Right kidney (tissue), 1 donor: ENCODE measurements at regions not wholly inside any gene's neighbourhood (a gene's known extent, or its start where the extent isn't known, plus 50 kb on each side); places are given as distances from the start of the nearest gene placed in this dataset.
"Not testable (repeated sequence)": the region's sequence is repeated elsewhere in the genome, so short reads cannot be mapped to it uniquely, and the experiment has no call there.

Experiments
- DNase-seq: peaks from one replicate; pipeline ENCODE4 v3.0.0-alpha.2; 2016

- DNase-seq: no peak
Measured at GRCh38 chr1:73770109-73770905, 427.7 kb downstream of the LRRIQ3 start.

DNA sequence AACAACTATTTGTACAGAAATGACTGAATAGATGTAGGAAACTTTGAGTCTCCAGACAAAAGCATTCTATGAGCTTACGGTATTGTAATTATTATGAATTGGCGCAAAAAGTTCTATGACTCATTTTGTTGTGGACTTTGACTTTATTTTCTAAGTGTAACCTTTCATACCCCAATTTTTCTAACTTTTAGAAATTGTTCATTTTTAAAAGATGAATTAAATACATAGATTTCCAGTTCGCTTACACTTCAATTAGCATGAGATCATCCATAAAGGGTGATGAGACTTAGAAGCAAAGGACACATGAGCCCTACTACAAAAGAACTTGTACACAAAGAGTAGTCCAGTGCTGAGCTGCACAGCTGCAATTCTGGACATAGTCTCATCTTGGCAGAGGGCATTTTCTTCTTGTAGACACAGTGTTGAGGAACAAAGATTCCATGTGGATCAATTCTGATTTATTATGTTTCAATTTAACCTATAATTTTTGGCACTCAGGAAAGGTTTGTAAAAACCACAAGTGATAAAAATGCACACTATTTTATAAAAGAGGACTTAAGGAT is 431.1 kb downstream of the LRRIQ3 start:
- DNase-seq: no peak

- DNase-seq: no peak
Measured at GRCh38 chr1:73765551-73766233, 432.3 kb downstream of the LRRIQ3 start.

DNA sequence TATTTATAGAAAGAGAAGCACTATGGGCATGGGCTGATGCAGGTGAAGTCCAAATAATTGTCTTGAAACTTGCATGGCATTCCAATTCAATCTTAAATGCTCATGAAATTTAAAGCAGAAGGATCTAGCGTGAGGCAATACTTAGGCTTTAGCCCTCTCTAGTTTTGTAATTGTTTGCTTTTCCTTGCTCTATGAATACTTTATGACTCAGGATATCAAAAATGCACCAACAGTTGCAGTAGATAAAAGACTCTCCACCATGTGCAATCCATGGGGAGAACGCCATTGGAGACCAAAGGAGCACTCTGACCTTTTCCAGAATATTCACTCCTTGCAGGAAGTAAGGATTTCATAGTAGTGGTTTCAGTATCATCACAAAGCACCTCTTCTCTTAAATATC is 436.4 kb downstream of the LRRIQ3 start:
- DNase-seq: no peak

DNA sequence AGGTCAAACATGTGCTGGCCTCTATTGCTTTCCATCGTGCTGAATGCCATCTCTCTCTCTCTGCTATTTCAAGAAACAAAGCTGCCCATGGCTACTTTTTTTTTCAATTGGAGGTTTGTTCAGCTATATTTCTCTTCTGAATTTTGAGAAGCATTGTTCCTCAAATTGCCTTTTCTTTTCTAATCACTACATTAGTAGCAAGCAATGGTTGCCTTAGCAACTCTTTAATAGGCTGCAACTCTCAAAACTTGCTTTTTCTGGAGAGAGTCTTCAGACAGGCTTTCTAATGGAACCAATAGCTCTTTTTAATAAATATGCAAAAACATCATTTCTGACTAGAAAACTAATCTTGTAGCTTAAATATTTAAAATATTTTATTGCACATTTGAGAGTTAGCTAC is 439.0 kb downstream of the LRRIQ3 start:
- DNase-seq: no peak

DNA sequence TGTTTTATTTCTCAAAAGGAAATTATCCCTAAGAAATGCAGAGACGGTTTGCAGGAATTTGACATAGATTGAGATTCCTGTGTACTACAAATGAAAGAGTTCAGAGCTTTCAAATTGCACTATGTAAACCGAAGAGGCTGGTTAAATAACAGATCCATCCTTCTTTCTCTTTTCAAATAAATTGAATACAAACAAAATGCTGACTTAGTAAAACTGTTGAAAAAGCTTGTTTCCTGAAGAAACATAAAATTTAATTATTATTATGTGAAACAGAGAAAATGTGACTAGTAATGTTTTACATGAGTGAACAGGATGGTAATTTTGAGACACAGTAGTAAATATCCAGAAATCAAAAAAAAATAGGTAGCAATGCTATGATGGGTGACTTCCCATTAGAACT is 441.2 kb downstream of the LRRIQ3 start:
- DNase-seq: no peak

DNA sequence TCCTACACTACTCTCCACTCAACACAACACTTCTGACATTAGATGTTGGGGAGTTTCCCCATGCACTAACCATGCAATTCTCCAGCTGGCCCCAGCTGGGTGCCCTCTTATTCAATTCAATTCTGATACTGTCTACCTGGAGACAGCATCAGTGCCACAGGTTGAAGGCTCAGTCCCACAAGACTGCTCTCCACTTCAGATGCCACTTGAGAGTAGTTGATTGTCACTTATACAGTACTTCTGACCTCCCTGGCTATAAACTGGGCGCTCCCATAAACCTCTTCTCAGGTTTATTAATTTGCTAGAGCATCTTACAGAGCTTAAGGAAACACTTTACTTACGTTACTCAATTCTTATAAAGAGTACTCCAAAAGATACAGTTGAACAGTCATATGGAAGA is 442.3 kb downstream of the LRRIQ3 start:
- no peak for DNase-seq

DNA sequence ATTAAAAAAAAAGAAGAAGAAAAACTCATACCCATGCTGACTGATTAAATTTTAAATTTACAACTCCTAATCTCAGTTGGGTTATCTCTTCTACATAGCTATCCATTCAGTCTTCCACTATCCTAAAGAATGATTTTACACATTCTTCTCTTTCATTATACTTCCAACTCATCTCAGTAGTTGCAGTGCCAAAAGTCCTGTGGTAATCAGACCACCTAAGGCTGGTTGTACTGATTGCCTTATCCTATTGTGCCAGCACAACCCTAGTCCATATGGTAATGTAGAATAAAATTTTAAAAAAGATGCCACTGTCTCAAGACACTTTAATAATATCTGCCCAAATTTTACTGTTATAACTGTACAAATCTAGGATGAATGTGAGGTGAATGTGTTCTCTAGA is 448.0 kb downstream of the LRRIQ3 start:
- DNase-seq: no peak

GRCh38 chr1:73744985-73745384 is 453.0 kb downstream of the LRRIQ3 start:
- DNase-seq: no peak

DNA sequence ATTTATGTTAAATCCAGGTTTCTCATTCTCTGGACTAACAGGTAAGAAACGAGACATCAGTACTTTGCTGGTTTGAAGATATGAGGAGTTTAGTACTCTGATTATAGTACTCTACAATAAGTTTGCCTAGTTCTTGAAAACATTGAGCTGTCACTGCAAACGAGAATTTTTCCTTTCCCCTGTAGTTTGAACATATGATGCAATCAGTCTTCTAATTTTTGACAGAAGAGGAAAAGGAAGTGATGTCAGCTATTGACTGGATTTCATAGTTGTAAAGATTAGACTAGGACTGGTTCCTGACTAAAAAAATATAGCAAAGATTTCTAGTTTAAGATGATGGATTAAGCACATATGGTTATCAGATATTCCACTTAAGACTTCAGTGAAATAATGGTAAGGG is 461.9 kb downstream of the LRRIQ3 start:
- DNase-seq: no peak

DNA sequence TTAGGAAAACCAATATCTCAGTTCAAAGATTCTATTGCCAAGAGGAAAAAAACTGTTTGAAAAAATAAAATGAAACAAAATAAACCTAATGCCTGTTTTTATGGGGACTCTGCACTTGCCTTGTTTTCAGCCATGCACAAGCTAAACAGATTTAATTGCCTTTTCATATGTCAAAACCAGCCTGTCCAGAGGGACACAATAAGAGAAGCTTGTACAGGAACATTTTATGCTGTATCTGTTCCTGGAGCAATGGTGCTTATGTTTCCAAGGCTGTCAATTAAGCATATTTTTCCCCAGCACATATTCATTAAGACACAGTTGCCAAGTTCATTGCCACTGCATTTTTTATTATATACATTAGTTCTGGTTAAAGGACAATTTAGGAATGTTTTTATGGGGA is 470.9 kb downstream of the LRRIQ3 start:
- DNase-seq: no peak

DNA sequence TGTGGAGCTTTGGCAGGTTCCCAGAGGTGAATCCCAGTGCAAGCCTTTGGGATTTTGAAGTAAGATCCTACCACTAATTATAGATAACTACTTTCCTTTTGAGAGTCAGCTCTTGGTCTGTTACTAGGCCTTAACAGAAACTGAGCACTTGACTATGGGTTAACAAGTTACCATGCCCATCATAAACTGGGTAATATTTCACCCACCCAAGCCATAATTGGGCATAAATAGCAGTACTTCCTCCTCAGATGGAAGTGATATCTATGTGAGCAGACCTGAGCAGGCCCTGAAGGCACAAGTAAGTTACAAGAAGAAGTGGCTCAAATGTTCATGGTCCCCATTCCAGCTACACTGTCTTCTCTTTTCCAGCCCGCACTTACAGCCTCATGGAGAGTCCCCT is 475.9 kb downstream of the LRRIQ3 start:
- no peak for DNase-seq

- DNase-seq: no peak
Measured at GRCh38 chr1:73717976-73718375, 480.0 kb downstream of the LRRIQ3 start.

DNA sequence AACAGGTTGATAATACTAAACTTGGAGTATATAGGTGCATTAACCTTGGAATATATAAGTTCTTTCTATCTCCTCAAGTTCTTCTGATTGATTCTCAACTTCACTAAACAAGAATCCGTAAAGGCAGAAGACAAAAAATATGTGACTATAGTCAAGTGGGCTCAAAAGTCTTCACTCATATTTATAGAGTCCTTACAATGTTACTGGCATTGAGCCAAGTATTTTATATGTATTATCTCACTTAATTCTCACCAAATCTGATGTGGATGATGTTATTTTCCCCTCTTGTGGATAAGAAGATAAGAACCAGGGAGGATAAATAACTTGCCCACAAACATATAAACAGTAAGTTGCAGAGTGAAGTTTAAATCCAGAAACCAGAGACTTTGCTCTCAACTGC is 486.9 kb downstream of the LRRIQ3 start:
- no peak for DNase-seq

DNA sequence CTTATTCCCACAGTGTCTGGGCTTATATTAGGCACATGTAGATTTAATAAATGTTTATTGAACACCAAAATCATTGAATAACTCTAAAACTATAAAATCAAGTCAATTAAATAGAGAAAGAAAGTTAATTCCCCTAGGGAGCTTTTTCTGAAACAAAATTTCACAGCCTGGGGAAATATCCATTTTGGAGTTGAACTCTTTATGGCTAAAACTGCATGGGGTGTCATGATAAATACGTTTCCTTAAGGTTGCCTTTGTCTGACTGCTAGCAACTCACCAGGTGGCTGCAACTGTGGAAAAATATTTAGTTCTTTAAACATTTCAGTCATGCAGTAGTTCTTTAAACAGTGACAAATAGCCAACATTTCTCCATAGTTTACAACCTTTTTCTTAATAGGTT is 496.1 kb downstream of the LRRIQ3 start:
- DNase-seq: no peak

GRCh38 chr1:73676186-73676585 is 521.8 kb downstream of the LRRIQ3 start:
- DNase-seq: no peak

- no peak for DNase-seq
Measured at GRCh38 chr1:73674945-73675561, 522.9 kb downstream of the LRRIQ3 start.

GRCh38 chr1:73673971-73674370 is 524.0 kb downstream of the LRRIQ3 start:
- no peak for DNase-seq

DNA sequence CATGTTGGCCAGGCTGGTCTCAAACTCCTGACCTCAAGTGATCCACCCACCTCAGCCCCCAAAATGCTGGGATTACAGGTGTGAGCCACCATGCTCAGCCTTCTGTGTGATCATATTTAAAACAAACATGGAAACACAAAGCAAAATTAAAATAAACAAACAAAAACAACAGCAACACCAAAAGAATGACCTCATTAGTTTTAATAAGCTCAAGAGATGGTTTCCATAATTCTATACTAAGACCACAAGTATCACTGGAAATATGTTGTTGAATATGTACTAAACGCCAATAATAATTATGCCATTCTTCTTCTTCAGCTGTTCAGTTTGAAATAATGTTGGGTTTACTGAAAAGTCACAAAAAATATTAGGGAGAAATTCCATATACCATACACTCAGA is 526.4 kb downstream of the LRRIQ3 start:
- no peak for DNase-seq

GRCh38 chr1:73667959-73668358 is 530.0 kb downstream of the LRRIQ3 start:
- not testable (repeated sequence) for DNase-seq

DNA sequence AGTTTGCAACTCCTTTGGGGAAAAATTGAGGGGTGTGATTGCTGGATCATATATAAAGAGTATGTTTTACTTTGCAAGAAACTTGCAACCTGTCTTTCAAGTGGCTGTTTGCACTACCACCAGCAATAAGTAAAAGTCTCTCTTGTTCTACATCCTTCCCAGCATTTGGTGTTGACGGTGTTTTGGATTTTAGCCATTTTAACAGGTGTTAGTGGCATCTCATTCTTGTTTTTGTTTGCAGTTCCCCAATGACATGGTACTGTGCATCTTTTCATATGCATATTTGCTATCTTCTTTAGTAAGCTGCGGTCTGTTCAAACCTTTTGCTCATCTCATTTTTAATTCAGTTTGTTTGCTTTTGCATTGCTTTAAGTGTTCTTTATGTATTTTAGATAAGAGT is 535.5 kb downstream of the LRRIQ3 start:
- DNase-seq: no peak

- DNase-seq: no peak
Measured at GRCh38 chr1:73659136-73659535, 538.8 kb downstream of the LRRIQ3 start.

DNA sequence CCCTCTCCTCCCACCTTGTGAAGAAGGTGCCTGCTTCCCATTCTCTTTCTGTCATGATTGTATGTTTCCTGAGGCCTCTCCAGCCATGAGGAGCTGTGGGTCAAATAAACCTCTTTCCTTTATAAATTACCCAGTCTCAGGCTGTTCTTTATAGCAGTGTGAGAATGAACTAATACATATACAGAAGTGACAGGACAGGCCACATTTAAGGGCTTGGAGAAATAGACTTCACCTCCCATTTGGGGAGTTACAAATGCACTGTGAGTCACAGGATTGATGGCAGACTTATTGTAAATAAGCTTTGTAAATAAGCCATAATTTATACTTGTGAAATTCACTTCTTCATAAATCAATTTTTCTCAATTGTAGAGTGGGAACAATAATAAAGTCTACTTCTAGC is 543.3 kb downstream of the LRRIQ3 start:
- no peak for DNase-seq
